ENCODE measurements at regions not wholly inside any gene's neighbourhood (a gene's known extent, or its start where the extent isn't known, plus 50 kb on each side); places are given as distances from the start of the nearest gene placed in this dataset.

- Mint-ChIP-seq H3K27me3 (ENCODE audit: low read depth) (no peaks in the 10 kb centered on the region), H3K4me1 (ENCODE audit: low read depth) (no peaks in the 10 kb centered on the region), H3K36me3 (ENCODE audit: low read depth) (no peaks in the 10 kb centered on the region), H3K4me3 (no peak overlapping the region), H3K27ac (no peak overlapping the region), H3K9me3 (ENCODE audit: insufficient read depth) (no peaks in the 10 kb centered on the region)
- DNase-seq (no peak), ATAC-seq (no peak)
- POLR2A ChIA-PET = no interaction called here
- CTCF ChIA-PET = no interaction called here
Measured at GRCh38 chr10:29962166-29962850, 97.1 kb downstream of the JCAD start.

DNA sequence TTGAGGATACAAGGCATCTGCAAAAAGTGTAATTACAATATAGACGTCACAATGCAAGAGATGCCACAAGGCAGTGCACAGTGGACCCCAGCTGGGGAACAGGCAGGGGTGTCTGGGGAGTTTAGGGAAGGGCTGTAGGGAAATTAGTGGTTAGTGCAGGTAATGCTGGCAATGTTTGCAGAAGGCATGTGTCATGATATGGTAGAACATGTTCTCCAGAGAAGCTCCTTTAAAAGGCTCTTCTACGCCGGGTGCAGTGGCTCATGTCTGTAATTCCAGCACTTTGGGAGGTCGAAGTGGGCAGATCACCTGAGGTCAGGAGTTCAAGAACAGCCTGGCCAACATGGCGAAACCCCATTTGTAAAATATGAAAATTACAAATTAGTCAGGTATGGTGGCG, 98.0 kb downstream of the JCAD start:
- no peak for DNase-seq
- Mint-ChIP-seq H3K4me3 (no peak overlapping the region), H3K27me3 (ENCODE audit: low read depth) (no peaks in the 10 kb centered on the region), H3K27ac (no peak overlapping the region), H3K9me3 (ENCODE audit: insufficient read depth) (no peaks in the 10 kb centered on the region), H3K36me3 (ENCODE audit: low read depth) (no peaks in the 10 kb centered on the region), H3K4me1 (ENCODE audit: low read depth) (no peaks in the 10 kb centered on the region)
- CTCF ChIA-PET = no interaction called here
- no peak for ATAC-seq
- POLR2A ChIA-PET = no interaction called here

DNA sequence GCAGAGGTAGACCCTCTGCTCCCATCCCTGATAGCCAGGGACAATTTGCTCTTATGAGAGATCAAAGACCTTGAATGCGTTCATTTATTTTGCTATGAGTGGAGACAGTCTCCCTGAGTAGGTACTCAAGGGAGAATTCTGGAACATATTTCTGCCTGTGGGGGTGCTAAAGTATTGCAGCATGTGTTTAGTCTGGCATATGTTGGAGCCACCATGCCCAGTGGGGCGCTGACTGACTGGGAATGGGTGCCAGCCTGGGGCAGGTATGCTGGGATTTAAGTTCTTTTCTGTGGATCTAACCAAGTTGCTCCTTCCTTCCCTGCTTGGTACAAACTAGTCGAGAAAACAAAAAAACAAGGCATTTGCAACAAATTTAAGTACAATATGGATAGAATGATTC, 99.1 kb downstream of the JCAD start:
- Mint-ChIP-seq H3K36me3 (ENCODE audit: low read depth) (no peaks in the 10 kb centered on the region), H3K4me1 (ENCODE audit: low read depth) (no peaks in the 10 kb centered on the region), H3K4me3 (no peak overlapping the region), H3K27ac (no peak overlapping the region), H3K27me3 (ENCODE audit: low read depth) (no peaks in the 10 kb centered on the region), H3K9me3 (ENCODE audit: insufficient read depth) (no peaks in the 10 kb centered on the region)
- CTCF ChIA-PET = no interaction called here
- no peak for DNase-seq
- no peak for ATAC-seq
- POLR2A ChIA-PET = no interaction called here

GRCh38 chr10:29959586-29959985, 99.8 kb downstream of the JCAD start:
- H3K36me3 Mint-ChIP-seq (ENCODE audit: low read depth) = no peaks in the 10 kb centered on the region
- no peak for ATAC-seq

DNA sequence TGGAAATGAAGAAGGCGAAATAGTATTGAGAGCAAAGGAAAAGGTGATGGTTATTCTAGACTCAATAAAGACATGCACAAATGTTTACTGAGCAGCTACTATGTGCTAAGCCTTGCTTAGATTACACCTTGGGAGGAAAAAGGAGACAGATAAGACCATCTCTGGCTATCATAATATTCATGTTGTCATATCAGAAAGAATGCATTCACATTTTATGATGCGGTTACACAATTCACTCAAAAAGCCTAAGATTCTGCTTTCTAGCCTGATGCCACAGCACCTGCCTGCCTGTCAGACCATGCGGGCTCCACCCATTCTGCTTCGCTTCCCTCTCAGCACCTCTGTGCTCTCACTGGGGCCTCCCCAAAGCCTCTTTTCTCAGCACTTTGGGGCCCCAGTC, 100.9 kb downstream of the JCAD start:
- CTCF ChIA-PET = no interaction called here
- POLR2A ChIA-PET = no interaction called here

More at GRCh38 chr10:29959586-29959985, 99.8 kb downstream of the JCAD start:
- Mint-ChIP-seq H3K4me3 (no peak overlapping the region), H3K27me3 (ENCODE audit: low read depth) (no peaks in the 10 kb centered on the region), H3K9me3 (ENCODE audit: insufficient read depth) (no peaks in the 10 kb centered on the region), H3K27ac (no peak overlapping the region), H3K4me1 (ENCODE audit: low read depth) (no peaks in the 10 kb centered on the region)
- DNase-seq = no peak
- ChIA-PET POLR2A (no interaction called here), CTCF (no interaction called here)

DNA sequence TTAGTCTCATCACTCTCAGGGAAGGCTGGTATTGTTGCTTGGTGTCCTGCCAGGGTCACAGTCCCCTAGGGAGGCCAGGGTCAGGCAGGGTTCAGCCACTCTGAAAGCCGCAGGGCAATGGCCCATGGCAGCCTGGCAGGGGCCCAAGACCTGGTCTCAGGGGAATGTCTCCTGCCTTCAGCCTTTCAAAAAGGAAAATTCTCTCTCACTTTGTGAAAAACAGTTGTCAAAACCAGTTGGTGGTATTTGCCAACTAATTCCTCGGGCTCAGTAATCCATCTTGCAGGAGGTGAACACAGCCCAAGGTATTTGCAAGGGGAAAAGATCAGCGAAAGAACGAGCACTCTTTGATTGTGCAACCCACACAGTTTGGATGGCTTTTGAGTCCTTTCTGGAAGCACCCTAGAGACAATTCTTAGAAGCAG, 101.5 kb downstream of the JCAD start:
- Mint-ChIP-seq H3K4me1 (ENCODE audit: low read depth) (no peaks in the 10 kb centered on the region), H3K9me3 (ENCODE audit: insufficient read depth) (no peaks in the 10 kb centered on the region), H3K27ac (no peak overlapping the region), H3K36me3 (ENCODE audit: low read depth) (no peaks in the 10 kb centered on the region), H3K27me3 (ENCODE audit: low read depth) (no peaks in the 10 kb centered on the region), H3K4me3 (no peak overlapping the region)
- ATAC-seq = no peak
- DNase-seq = no peak
- ChIA-PET CTCF (no interaction called here), POLR2A (no interaction called here)

More for the DNA sequence above, 100.9 kb downstream of the JCAD start:
- no peaks in the 10 kb centered on the region for H3K4me1 Mint-ChIP-seq (ENCODE audit: low read depth)
- no peaks in the 10 kb centered on the region for H3K27me3 Mint-ChIP-seq (ENCODE audit: low read depth)
- no peak overlapping the region for H3K4me3 Mint-ChIP-seq
- no peaks in the 10 kb centered on the region for H3K36me3 Mint-ChIP-seq (ENCODE audit: low read depth)
- no peak for ATAC-seq
- H3K9me3 Mint-ChIP-seq (ENCODE audit: insufficient read depth) = no peaks in the 10 kb centered on the region
- DNase-seq = no peak
- H3K27ac Mint-ChIP-seq = no peak overlapping the region

DNA sequence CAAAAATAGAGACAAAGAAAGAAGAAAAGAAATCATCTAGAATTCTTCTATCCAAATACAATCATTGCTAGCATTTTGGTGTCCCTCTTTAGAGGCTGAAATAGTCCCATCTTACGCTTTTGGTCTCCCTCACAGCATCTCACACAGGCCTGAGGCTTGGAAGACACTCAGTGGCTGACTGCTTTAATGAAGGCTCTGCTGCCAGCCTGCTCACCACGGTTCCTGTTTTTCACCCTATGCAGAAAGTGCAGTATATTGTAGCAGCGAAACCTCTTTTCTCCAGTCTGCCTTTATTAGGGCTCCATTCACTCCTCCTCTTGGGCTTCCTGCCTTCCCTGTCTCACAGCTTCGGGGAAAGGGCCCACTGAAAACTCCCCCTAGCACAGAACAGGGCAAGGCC, 102.2 kb downstream of the JCAD start:
- Mint-ChIP-seq H3K4me1 (ENCODE audit: low read depth) (no peaks in the 10 kb centered on the region), H3K9me3 (ENCODE audit: insufficient read depth) (no peaks in the 10 kb centered on the region), H3K27ac (no peak overlapping the region), H3K4me3 (no peak overlapping the region), H3K27me3 (ENCODE audit: low read depth) (no peaks in the 10 kb centered on the region), H3K36me3 (ENCODE audit: low read depth) (no peaks in the 10 kb centered on the region)
- DNase-seq = no peak
- POLR2A ChIA-PET = no interaction called here
- CTCF ChIA-PET = no interaction called here
- no peak for ATAC-seq

GRCh38 chr10:29956335-29956924, 103.0 kb downstream of the JCAD start:
- DNase-seq (no peak), ATAC-seq (no peak)
- Mint-ChIP-seq H3K27ac (no peak overlapping the region), H3K36me3 (ENCODE audit: low read depth) (no peaks in the 10 kb centered on the region), H3K4me3 (no peak overlapping the region), H3K4me1 (ENCODE audit: low read depth) (no peaks in the 10 kb centered on the region), H3K27me3 (ENCODE audit: low read depth) (no peaks in the 10 kb centered on the region), H3K9me3 (ENCODE audit: insufficient read depth) (no peaks in the 10 kb centered on the region)
- POLR2A ChIA-PET = no interaction called here
- CTCF ChIA-PET = no interaction called here

- ChIA-PET POLR2A (no interaction called here), CTCF (no interaction called here)
- Mint-ChIP-seq H3K9me3 (ENCODE audit: insufficient read depth) (no peaks in the 10 kb centered on the region), H3K4me3 (no peak overlapping the region), H3K27ac (no peak overlapping the region), H3K27me3 (ENCODE audit: low read depth) (no peaks in the 10 kb centered on the region), H3K4me1 (ENCODE audit: low read depth) (no peaks in the 10 kb centered on the region), H3K36me3 (ENCODE audit: low read depth) (no peaks in the 10 kb centered on the region)
- no peak for DNase-seq
- no peak for ATAC-seq
Measured at GRCh38 chr10:29955329-29955935, 104.0 kb downstream of the JCAD start.

- Mint-ChIP-seq H3K9me3 (ENCODE audit: insufficient read depth) (no peaks in the 10 kb centered on the region), H3K27me3 (ENCODE audit: low read depth) (no peaks in the 10 kb centered on the region), H3K27ac (no peak overlapping the region), H3K4me3 (no peak overlapping the region), H3K4me1 (ENCODE audit: low read depth) (no peaks in the 10 kb centered on the region), H3K36me3 (ENCODE audit: low read depth) (no peaks in the 10 kb centered on the region)
- DNase-seq (no peak), ATAC-seq (no peak)
- ChIA-PET POLR2A (no interaction called here), CTCF (no interaction called here)
Measured at GRCh38 chr10:29951441-29951931, 107.9 kb downstream of the JCAD start.

DNA sequence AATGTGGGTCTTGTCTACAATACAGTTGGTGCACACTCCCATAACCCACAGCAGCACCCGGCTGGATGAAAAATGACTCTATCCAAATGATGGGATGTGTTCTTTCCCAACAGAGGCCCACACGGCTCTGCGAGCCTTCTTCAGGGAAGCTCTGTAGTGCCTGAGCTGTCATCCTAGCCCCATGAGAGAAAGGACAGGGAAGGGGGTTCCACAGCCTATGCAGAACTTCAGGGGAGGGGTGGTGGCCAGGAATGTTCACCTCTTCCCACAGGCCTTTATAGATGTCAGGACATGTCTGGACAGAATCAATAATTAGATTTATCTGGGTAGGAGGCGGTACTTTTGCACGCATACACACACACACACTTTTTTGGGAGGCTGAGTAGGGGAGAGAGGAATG, 109.0 kb downstream of the JCAD start:
- no peaks in the 10 kb centered on the region for H3K36me3 Mint-ChIP-seq (ENCODE audit: low read depth)
- ChIA-PET CTCF (no interaction called here), POLR2A (no interaction called here)

DNA sequence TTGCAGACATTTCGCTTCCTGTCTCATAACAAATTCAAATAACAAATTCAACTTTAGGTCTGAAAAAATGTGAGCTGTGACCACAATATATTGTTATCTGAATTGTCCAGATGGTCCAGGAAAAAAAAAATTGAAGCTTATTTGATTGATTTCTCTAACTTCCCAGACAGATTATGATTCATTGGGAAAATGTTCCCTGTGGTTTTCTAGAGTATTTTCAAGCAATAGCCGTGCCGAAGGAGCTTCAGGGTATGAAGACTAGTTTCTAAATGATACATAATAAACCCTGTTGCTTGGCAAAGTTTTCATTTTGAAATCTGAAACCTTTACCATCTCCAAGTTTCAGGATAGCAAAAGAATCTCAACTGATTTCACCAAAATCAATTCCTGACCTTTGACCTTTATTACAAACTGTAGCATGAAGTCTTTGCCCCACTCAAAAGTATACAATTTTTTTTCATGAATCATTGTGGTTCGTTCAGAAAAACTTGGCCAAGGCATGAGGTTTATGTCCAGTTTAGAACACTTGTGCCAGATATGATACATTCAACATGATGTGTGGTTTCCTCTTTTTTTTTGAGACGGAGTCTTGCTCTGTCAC, 109.9 kb downstream of the JCAD start:
- Mint-ChIP-seq H3K4me3 (no peak overlapping the region), H3K27ac (no peak overlapping the region), H3K36me3 (ENCODE audit: low read depth) (no peaks in the 10 kb centered on the region), H3K27me3 (ENCODE audit: low read depth) (no peaks in the 10 kb centered on the region), H3K9me3 (ENCODE audit: insufficient read depth) (no peaks in the 10 kb centered on the region), H3K4me1 (ENCODE audit: low read depth) (no peaks in the 10 kb centered on the region)
- DNase-seq = no peak
- ATAC-seq = no peak
- CTCF ChIA-PET = no interaction called here
- POLR2A ChIA-PET = no interaction called here

More for the DNA sequence above, 109.0 kb downstream of the JCAD start:
- no peak for ATAC-seq
- no peaks in the 10 kb centered on the region for H3K4me1 Mint-ChIP-seq (ENCODE audit: low read depth)
- no peaks in the 10 kb centered on the region for H3K27me3 Mint-ChIP-seq (ENCODE audit: low read depth)
- no peak overlapping the region for H3K27ac Mint-ChIP-seq
- H3K4me3 Mint-ChIP-seq = no peak overlapping the region
- no peak for DNase-seq
- H3K9me3 Mint-ChIP-seq (ENCODE audit: insufficient read depth) = no peaks in the 10 kb centered on the region

Measured in activated CD8-positive, alpha-beta T cell treated with anti-CD3 and anti-CD28 coated beads, Interleukin-2, amount 10 ng/mL, durations not matched to agents 7 days and 5 days (primary cell).